ENCODE measurements at regions not wholly inside any gene's neighbourhood (a gene's known extent, or its start where the extent isn't known, plus 50 kb on each side); places are given as distances from the start of the nearest gene placed in this dataset.

- DNase-seq (ENCODE audit: low read depth) = no peak
- no peak for TF ChIP-seq CTCF (IDR thresholded peaks at IDR 0.05; ENCODE audit: insufficient read depth, low read depth, low read length, missing control alignments)
- H3K4me3 ChIP-seq (ENCODE audit: low read depth, low read length) = no peak overlapping the region
These were observed 177.0 kb downstream of the RBM46 start for GRCh38 chr4:154958121-154958520.

GRCh38 chr4:154958621-154959358, 177.7 kb downstream of the RBM46 start:
- no peak for DNase-seq (ENCODE audit: low read depth)
- H3K4me3 ChIP-seq (ENCODE audit: low read depth, low read length) = no peak overlapping the region
- TF ChIP-seq CTCF (IDR thresholded peaks at IDR 0.05; ENCODE audit: insufficient read depth, low read depth, low read length, missing control alignments) = no peak

- H3K4me3 ChIP-seq (ENCODE audit: low read depth, low read length) = no peak overlapping the region
These were observed 178.7 kb downstream of the RBM46 start for GRCh38 chr4:154959756-154960155.

GRCh38 chr4:154960476-154960875, 179.4 kb downstream of the RBM46 start:
- no peak for TF ChIP-seq CTCF (IDR thresholded peaks at IDR 0.05; ENCODE audit: insufficient read depth, low read depth, low read length, missing control alignments)
- no peak overlapping the region for H3K4me3 ChIP-seq (ENCODE audit: low read depth, low read length)
- DNase-seq (ENCODE audit: low read depth) = no peak

More at GRCh38 chr4:154959756-154960155, 178.7 kb downstream of the RBM46 start:
- no peak for TF ChIP-seq CTCF (IDR thresholded peaks at IDR 0.05; ENCODE audit: insufficient read depth, low read depth, low read length, missing control alignments)
- no peak for DNase-seq (ENCODE audit: low read depth)

- DNase-seq (ENCODE audit: low read depth) = peak; percentile 39
- no peak overlapping the region for H3K4me3 ChIP-seq (ENCODE audit: low read depth, low read length)
- TF ChIP-seq CTCF (IDR thresholded peaks at IDR 0.05; ENCODE audit: insufficient read depth, low read depth, low read length, missing control alignments) = no peak
These were observed 180.2 kb downstream of the RBM46 start for GRCh38 chr4:154961263-154961662.

- no peak for DNase-seq (ENCODE audit: low read depth)
- TF ChIP-seq CTCF (IDR thresholded peaks at IDR 0.05; ENCODE audit: insufficient read depth, low read depth, low read length, missing control alignments) = no peak
- H3K4me3 ChIP-seq (ENCODE audit: low read depth, low read length) = no peak overlapping the region
These were observed 192.4 kb downstream of the RBM46 start for GRCh38 chr4:154973244-154974035.
